HEK293T (cell line): ENCODE measurements at regions not wholly inside any gene's neighbourhood (a gene's known extent, or its start where the extent isn't known, plus 50 kb on each side); places are given as distances from the start of the nearest gene placed in this dataset.

ENCODE experiments used
- CTCF ChIA-PET: fragments of 350-600 bp; formaldehyde crosslinking; extraction: SDS; loops from one replicate; lab custom pipeline; 2021; ENCODE audit warnings: antibody characterized with exemption, inconsistent platforms; lab: Yijun Ruan, JAX
- POLR2A ChIA-PET: fragments of 350-600 bp; formaldehyde crosslinking; extraction: SDS; loops from one replicate; lab custom pipeline; 2020; ENCODE audit warnings: antibody characterized with exemption, inconsistent platforms; lab: Yijun Ruan, JAX
- DNase-seq: peaks from one replicate; pipeline ENCODE4 v3.0.0; 2012; ENCODE audit warnings: mixed read lengths; ENCODE audit errors: extremely low spot score
- ARNT ChIP-seq: fragments of 450-650 bp; IDR thresholded peaks from 2 replicates; pipeline ENCODE4 v1.6.1; 2017; ENCODE audit warnings: mild to moderate bottlenecking
- BHLHE40 ChIP-seq: fragments of 450-650 bp; IDR thresholded peaks from 2 replicates; pipeline ENCODE4 v1.6.1; 2016; ENCODE audit warnings: mild to moderate bottlenecking, moderate library complexity, borderline replicate concordance
- CTBP1 ChIP-seq: fragments of 450-650 bp; IDR thresholded peaks from 2 replicates; pipeline ENCODE4 v1.6.1; 2016; ENCODE audit warnings: borderline replicate concordance
- ELF4 ChIP-seq: fragments of 450-650 bp; IDR thresholded peaks from 2 replicates; pipeline ENCODE4 v1.6.1; 2017; ENCODE audit warnings: antibody characterized with exemption
- FOXA1 ChIP-seq: fragments of 450-650 bp; IDR thresholded peaks from 2 replicates; pipeline ENCODE4 v1.6.1; 2016; ENCODE audit warnings: mild to moderate bottlenecking
- FOXK2 ChIP-seq: fragments of 450-650 bp; IDR thresholded peaks from 2 replicates; pipeline ENCODE4 v1.6.1; 2016; ENCODE audit warnings: mild to moderate bottlenecking
- FOXM1 ChIP-seq: fragments of 450-650 bp; IDR thresholded peaks from 2 replicates; pipeline ENCODE4 v1.6.1; 2017; ENCODE audit warnings: mild to moderate bottlenecking, borderline replicate concordance
- HDGF ChIP-seq: fragments of 450-650 bp; IDR thresholded peaks from 2 replicates; pipeline ENCODE4 v1.6.1; 2017; ENCODE audit warnings: antibody characterized with exemption, borderline replicate concordance
- L3MBTL2 ChIP-seq: fragments of 450-650 bp; conservative IDR thresholded peaks from 2 replicates; pipeline ENCODE4 v1.6.1; 2016; ENCODE audit warnings: mild to moderate bottlenecking
- LEF1 ChIP-seq: fragments of 450-650 bp; IDR thresholded peaks from 2 replicates; pipeline ENCODE4 v1.6.1; 2017; ENCODE audit warnings: mild to moderate bottlenecking, borderline replicate concordance
- NFRKB ChIP-seq: fragments of 450-650 bp; IDR thresholded peaks from 2 replicates; pipeline ENCODE4 v1.6.1; 2016; ENCODE audit warnings: mild to moderate bottlenecking, moderate library complexity
- SP1 ChIP-seq: fragments of 450-650 bp; IDR thresholded peaks from 2 replicates; pipeline ENCODE4 v1.6.1; 2017
- SUZ12 ChIP-seq: fragments of 450-650 bp; IDR thresholded peaks from 2 replicates; pipeline ENCODE4 v1.6.1; 2016; ENCODE audit warnings: mild to moderate bottlenecking
- TARDBP ChIP-seq: fragments of 450-650 bp; IDR thresholded peaks from 2 replicates; pipeline ENCODE4 v1.6.1; 2016
- ZNF384 ChIP-seq: fragments of 450-650 bp; IDR thresholded peaks from 2 replicates; pipeline ENCODE4 v1.6.1; 2016
- TF ChIP-seq, protein P1 (sequence below): fragments of 450-650 bp; IDR thresholded peaks from 2 replicates; pipeline ENCODE4 v1.6.1; 2016

DNA sequence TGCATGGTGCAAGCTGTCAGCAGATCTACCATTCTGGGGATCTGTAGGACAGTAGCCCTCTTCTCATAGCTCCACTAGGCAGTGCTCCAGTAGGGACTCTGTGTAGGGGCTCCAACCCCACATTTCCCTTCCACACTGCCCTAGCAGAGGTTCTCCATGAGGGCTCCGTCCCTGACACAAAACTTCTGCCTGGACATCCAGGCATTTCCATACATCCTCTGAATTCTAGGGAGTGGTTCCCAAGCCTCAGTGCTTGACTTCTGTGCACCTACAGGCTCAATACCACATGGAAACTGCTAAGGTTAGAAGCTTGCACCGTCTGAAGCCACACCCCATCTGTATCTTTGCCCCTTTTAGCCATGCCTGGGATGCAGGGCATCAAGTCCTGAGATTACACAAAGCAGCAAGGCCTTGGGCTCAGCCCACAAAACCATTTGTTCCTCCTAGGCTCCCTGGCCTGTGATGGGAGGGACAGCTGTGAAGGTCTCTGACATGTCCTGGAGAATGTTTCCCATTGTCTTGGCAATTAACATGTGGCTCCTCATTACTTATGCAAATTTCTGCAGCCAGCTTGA, 117.0 kb upstream of the NFIA start:
- TF ChIP-seq SUZ12 (no peak), NFRKB (no peak), FOXK2 (no peak)
- TF ChIP-seq, protein P1, sequence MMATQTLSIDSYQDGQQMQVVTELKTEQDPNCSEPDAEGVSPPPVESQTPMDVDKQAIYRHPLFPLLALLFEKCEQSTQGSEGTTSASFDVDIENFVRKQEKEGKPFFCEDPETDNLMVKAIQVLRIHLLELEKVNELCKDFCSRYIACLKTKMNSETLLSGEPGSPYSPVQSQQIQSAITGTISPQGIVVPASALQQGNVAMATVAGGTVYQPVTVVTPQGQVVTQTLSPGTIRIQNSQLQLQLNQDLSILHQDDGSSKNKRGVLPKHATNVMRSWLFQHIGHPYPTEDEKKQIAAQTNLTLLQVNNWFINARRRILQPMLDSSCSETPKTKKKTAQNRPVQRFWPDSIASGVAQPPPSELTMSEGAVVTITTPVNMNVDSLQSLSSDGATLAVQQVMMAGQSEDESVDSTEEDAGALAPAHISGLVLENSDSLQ, result no peak
- DNase-seq, result no peak
- ChIA-PET POLR2A (no interaction called here), CTCF (no interaction called here)

DNA sequence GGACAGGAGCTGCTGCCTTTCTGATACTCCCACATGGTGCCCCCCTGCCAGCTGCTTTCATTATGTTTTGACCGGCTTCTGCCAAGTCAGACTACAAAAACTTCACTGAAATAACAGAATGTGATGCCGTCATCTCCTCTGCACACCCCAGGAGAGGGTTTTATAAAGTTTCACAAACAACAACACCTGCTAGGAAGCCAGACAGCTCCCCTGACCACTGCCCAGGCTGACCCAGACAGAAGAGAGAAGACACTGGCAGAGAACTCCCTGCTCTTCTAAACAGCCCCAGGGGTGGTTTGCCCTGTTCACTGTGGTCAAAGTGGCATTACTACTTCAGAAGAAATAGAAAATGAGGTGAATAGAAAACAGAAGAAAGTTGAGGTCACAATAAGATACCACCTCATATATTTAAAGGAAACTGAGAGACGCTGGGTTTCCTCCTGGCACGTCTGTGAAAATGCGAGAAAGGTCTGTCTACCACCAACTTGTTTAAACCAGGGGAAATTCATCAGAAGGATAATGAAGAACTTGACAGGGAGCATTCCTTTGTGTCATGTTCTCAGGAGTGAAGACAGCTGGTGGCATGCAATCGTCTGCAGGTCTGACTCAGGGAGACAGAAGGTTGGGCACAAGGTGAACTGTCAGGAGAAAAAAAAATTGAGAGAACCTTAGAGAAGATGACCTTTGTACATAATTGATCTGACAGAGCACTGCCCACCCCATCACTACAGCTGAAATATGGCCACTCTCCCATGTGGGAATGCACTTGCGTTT, 119.0 kb upstream of the NFIA start:
- TF ChIP-seq FOXK2, result no peak
- TF ChIP-seq, protein P1, result no peak
- no peak for TF ChIP-seq ZNF384
- TF ChIP-seq HDGF, result no peak
- TF ChIP-seq TARDBP, result no peak
- TF ChIP-seq BHLHE40, result no peak
- no peak for TF ChIP-seq L3MBTL2
- no peak for TF ChIP-seq FOXM1
- TF ChIP-seq ARNT, result no peak
- no peak for TF ChIP-seq ELF4
- no peak for TF ChIP-seq SP1
- no peak for TF ChIP-seq FOXA1
- TF ChIP-seq SUZ12, result no peak
- TF ChIP-seq LEF1, result no peak
- TF ChIP-seq CTBP1, result no peak
- no peak for TF ChIP-seq NFRKB
- POLR2A ChIA-PET, result no interaction called here
- CTCF ChIA-PET, result no interaction called here
- no peak for DNase-seq

DNA sequence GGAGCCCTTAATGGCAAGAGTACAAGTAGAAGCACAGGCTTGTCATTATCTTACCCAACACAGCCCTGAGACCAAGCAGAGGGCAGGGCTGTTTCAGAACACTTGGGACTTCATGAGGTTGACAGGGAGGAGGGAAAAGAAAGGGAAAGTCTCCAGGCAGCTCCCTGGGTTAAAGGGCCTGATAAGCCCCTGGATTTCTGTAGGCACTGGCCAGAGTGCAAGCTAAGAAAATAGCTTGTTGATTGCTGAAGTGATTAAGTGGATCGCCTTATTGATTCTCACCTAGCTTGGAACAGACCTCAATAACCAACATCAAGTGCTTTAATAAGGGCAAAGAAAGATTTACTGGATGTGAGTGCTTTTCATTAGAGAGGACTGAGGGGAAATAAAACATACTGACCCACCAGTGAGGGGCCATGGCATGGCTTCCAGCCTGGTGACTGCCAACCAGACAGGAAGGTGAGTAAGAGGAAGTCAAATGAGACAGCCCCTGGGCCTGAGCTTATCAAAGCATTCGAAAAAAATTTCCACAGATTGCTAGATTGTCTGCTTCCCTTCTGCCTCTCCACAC, 121.4 kb upstream of the NFIA start:
- TF ChIP-seq HDGF (no peak), FOXM1 (no peak), TARDBP (no peak), CTBP1 (no peak), LEF1 (no peak)
- ChIA-PET CTCF (no interaction called here), POLR2A (no interaction called here)
- DNase-seq, result no peak

DNA sequence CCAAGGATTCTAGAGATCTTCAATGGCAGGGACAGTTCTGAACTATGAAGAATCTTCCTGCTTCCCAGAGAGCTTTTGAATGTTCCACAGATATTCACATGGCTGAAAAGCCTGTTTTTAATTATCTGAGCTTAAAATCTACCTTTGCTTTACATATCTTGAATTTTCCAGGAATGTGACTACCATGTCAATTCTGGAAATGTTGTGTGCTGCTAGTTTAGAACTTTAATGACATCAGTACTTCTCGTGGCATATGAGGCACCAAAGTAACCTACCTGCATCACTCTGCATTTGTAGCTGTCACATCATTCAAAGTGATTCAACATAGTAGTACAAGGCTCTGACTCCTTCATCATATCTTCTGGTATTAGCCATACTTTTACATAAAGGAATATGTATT, 122.7 kb upstream of the NFIA start:
- no peak for DNase-seq
- TF ChIP-seq FOXM1, result no peak
- POLR2A ChIA-PET, result no interaction called here
- CTCF ChIA-PET, result no interaction called here

GRCh38 chr1:60958001-60958400, 124.4 kb upstream of the NFIA start:
- ChIA-PET POLR2A (no interaction called here), CTCF (no interaction called here)
- DNase-seq, result no peak
- no peak for TF ChIP-seq FOXK2
- no peak for TF ChIP-seq HDGF
- no peak for TF ChIP-seq NFRKB
- TF ChIP-seq ELF4, result no peak
- TF ChIP-seq LEF1, result no peak
- TF ChIP-seq FOXM1, result no peak

DNA sequence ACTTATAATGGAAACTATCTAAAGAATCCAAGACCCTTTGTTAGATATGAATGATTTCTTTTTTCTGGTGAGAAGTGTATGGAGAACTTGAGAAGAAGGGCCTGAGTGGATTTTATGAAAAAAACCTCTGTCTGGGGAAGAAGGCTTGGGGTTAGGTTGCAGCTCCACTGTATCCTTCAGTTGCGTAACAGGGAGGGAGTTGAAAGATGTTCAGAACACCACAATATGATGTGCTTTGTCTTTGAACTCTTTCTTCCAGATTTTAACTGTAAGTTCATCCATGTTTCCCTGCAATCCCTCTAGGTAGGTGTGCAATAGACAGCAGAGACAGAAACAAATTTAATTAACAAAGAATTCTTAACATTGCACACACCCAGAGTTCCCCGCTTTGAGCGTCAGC, 125.8 kb upstream of the NFIA start:
- POLR2A ChIA-PET, result no interaction called here
- no peak for DNase-seq
- no peak for TF ChIP-seq TARDBP
- no peak for TF ChIP-seq FOXM1
- no peak for TF ChIP-seq HDGF
- no peak for TF ChIP-seq NFRKB
- TF ChIP-seq SUZ12, result no peak
- no peak for TF ChIP-seq FOXA1
- no peak for TF ChIP-seq FOXK2
- TF ChIP-seq BHLHE40, result no peak
- CTCF ChIA-PET, result interaction anchor here (0.7 to 0.9 kb wide), 2 partner anchors 73 to 685 kb away, joined by 3 read pairs; no protein-coding TSS in a partner anchor

GRCh38 chr1:60952612-60953111, 129.7 kb upstream of the NFIA start:
- ChIA-PET CTCF (no interaction called here), POLR2A (no interaction called here)
- no peak for TF ChIP-seq L3MBTL2
- no peak for TF ChIP-seq LEF1
- no peak for TF ChIP-seq ARNT
- TF ChIP-seq SP1, result no peak
- no peak for TF ChIP-seq ZNF384
- TF ChIP-seq ELF4, result no peak
- no peak for TF ChIP-seq TARDBP
- no peak for TF ChIP-seq HDGF
- no peak for TF ChIP-seq NFRKB
- TF ChIP-seq FOXA1, result no peak
- TF ChIP-seq, protein P1, result no peak
- TF ChIP-seq FOXK2, result no peak
- no peak for TF ChIP-seq CTBP1
- no peak for TF ChIP-seq SUZ12
- no peak for DNase-seq
